ENCODE measurements at regions not wholly inside any gene's neighbourhood (a gene's known extent, or its start where the extent isn't known, plus 50 kb on each side); places are given as distances from the start of the nearest gene placed in this dataset.

GRCh38 chr17:62186841-62187240 is 121.8 kb upstream of the MED13 start:
- no peak overlapping the region for H3K4me3 Mint-ChIP-seq
- H3K4me1 Mint-ChIP-seq: no peaks in the 10 kb centered on the region
- Histone ChIP-seq H4K20me1 (ENCODE audit: control insufficient read depth, insufficient read depth, low read length, poor library complexity, severe bottlenecking) (no peaks in the 10 kb centered on the region), H3K27me3 (replicated peaks in 1 of 4; ENCODE audit: control extremely low read depth in 1 of 4, control insufficient read depth in 3 of 4, insufficient read depth in 4 of 4, low read length in 3 of 4) (no peaks in the 10 kb centered on the region), H3K36me3 (replicated peaks in 1 of 2; ENCODE audit: control extremely low read depth in 1 of 2, control insufficient read depth in 1 of 2, extremely low read depth in 1 of 2, insufficient read depth in 2 of 2, low read length in 1 of 2) (no peaks in the 10 kb centered on the region), H3K79me2 (ENCODE audit: control insufficient read depth, insufficient read depth, low read length) (no peaks in the 10 kb centered on the region), H3K27ac (ENCODE audit: low read length in 2 of 2) (no peak overlapping the region), H3K4me3 (ENCODE audit: control extremely low read depth in 1 of 5, extremely low read depth in 1 of 5, insufficient read depth in 1 of 5, low read depth in 2 of 5, low read length in 4 of 5) (no peak overlapping the region), H2AFZ (ENCODE audit: insufficient read depth, low read depth, low read length, poor library complexity, severe bottlenecking) (no peak overlapping the region), H3K9me3 (ENCODE audit: control extremely low read depth in 1 of 3, control insufficient read depth in 2 of 3, insufficient read depth in 1 of 3, low read length in 2 of 3) (no peaks in the 10 kb centered on the region), H3K9ac (ENCODE audit: low read length) (no peak overlapping the region), H3K4me1 (ENCODE audit: control insufficient read depth in 2 of 2, insufficient read depth in 2 of 2, low read length in 2 of 2) (no peaks in the 10 kb centered on the region), H3K4me2 (replicated peaks; ENCODE audit: low read depth, low read length, poor library complexity, severe bottlenecking) (no peak overlapping the region)
- ATAC-seq (ENCODE audit: low read depth) (no peak), DNase-seq (no peak)
- ChIA-PET POLR2A (no interaction called here), CTCF (no interaction called here)
- no peak for TF ChIP-seq EZH2 (IDR thresholded peaks at IDR 0.05; ENCODE audit: borderline replicate concordance, insufficient read depth, low read depth, low read length, poor library complexity, severe bottlenecking)
- no peak for TF ChIP-seq CTCF (IDR thresholded peaks at IDR 0.05)
- H3K9me3 Mint-ChIP-seq (ENCODE audit: insufficient read depth): no peaks in the 10 kb centered on the region
- no peak overlapping the region for H3K27ac Mint-ChIP-seq
- WGBS (ENCODE audit: insufficient coverage): 91% methylated on average over 3 of the region's 3 CpGs
- intact Hi-C loops (cut with micrococcal nuclease): no loop called here
- H3K27me3 Mint-ChIP-seq: peaks cover 8% of the 10 kb centered on the region

GRCh38 chr17:62180772-62181171 is 115.7 kb upstream of the MED13 start:
- Histone ChIP-seq H3K27me3 (replicated peaks in 1 of 4; ENCODE audit: control extremely low read depth in 1 of 4, control insufficient read depth in 3 of 4, insufficient read depth in 4 of 4, low read length in 3 of 4) (no peaks in the 10 kb centered on the region), H3K36me3 (replicated peaks in 1 of 2; ENCODE audit: control extremely low read depth in 1 of 2, control insufficient read depth in 1 of 2, extremely low read depth in 1 of 2, insufficient read depth in 2 of 2, low read length in 1 of 2) (no peaks in the 10 kb centered on the region), H3K4me3 (ENCODE audit: control extremely low read depth in 1 of 5, extremely low read depth in 1 of 5, insufficient read depth in 1 of 5, low read depth in 2 of 5, low read length in 4 of 5) (no peak overlapping the region), H3K9me3 (ENCODE audit: control extremely low read depth in 1 of 3, control insufficient read depth in 2 of 3, insufficient read depth in 1 of 3, low read length in 2 of 3) (peaks cover 0 to 8% (median 6%) of the 10 kb centered on the region in 3 donors), H3K9ac (ENCODE audit: low read length) (no peak overlapping the region), H3K4me2 (replicated peaks; ENCODE audit: low read depth, low read length, poor library complexity, severe bottlenecking) (no peak overlapping the region), H3K4me1 (ENCODE audit: control insufficient read depth in 2 of 2, insufficient read depth in 2 of 2, low read length in 2 of 2) (no peaks in the 10 kb centered on the region), H2AFZ (ENCODE audit: insufficient read depth, low read depth, low read length, poor library complexity, severe bottlenecking) (no peak overlapping the region), H4K20me1 (ENCODE audit: control insufficient read depth, insufficient read depth, low read length, poor library complexity, severe bottlenecking) (no peaks in the 10 kb centered on the region), H3K79me2 (ENCODE audit: control insufficient read depth, insufficient read depth, low read length) (no peaks in the 10 kb centered on the region), H3K27ac (ENCODE audit: low read length in 2 of 2) (no peak overlapping the region)
- CTCF ChIA-PET: no interaction called here
- Mint-ChIP-seq H3K27ac (no peak overlapping the region), H3K4me3 (no peak overlapping the region), H3K4me1 (no peaks in the 10 kb centered on the region), H3K9me3 (ENCODE audit: insufficient read depth) (peaks cover 7% of the 10 kb centered on the region), H3K27me3 (no peaks in the 10 kb centered on the region)
- ATAC-seq (ENCODE audit: low read depth): no peak
- intact Hi-C loops (cut with micrococcal nuclease): no loop called here
- no peak for DNase-seq
- WGBS (ENCODE audit: insufficient coverage): no CpG with 5 or more reads among the region's 1 CpG
- POLR2A ChIA-PET: interaction anchor here (0.7 kb wide), 1 partner anchor 116 kb away, joined by 4 read pairs; the partner anchor contains the start of gene MED13
- TF ChIP-seq EZH2 (IDR thresholded peaks at IDR 0.05; ENCODE audit: borderline replicate concordance, insufficient read depth, low read depth, low read length, poor library complexity, severe bottlenecking) (no peak), CTCF (IDR thresholded peaks at IDR 0.05) (no peak)

All from B cell (primary cell).